GM12891 (cell line): ENCODE measurements at regions not wholly inside any gene's neighbourhood (a gene's known extent, or its start where the extent isn't known, plus 50 kb on each side); places are given as distances from the start of the nearest gene placed in this dataset.
"Not testable (repeated sequence)": the region's sequence is repeated elsewhere in the genome, so short reads cannot be mapped to it uniquely, and the experiment has no call there.

ENCODE experiments used
- DNase-seq: peaks from one replicate; pipeline ENCODE4 v3.0.0; 2011; ENCODE audit warnings: low spot score; ENCODE audit not compliant: insufficient read length
- FAIRE-seq: peaks from 2 replicates; lab custom pipeline; 2011; peaks lifted over from hg19 to GRCh38; lab: Jason Lieb, UNC
- PAX5 ChIP-seq: IDR thresholded peaks from 2 replicates; pipeline ENCODE4 v1.6.1; 2011; ENCODE audit warnings: low read length, moderate library complexity, mild to moderate bottlenecking; ENCODE audit not compliant: insufficient read depth, severe bottlenecking
- POLR2A ChIP-seq: IDR thresholded peaks from 2 replicates; pipeline ENCODE4 v1.6.1; 2011; ENCODE audit warnings: low read depth, low read length, control low read depth
- POLR2AphosphoS5 ChIP-seq: IDR thresholded peaks from 2 replicates; pipeline ENCODE4 v1.6.1; 2011; ENCODE audit warnings: low read depth, low read length, control low read depth
- POU2F2 ChIP-seq: IDR thresholded peaks from 2 replicates; pipeline ENCODE4 v1.6.1; 2011; ENCODE audit warnings: low read depth, mild to moderate bottlenecking, control low read depth, low read length, moderate library complexity
- SPI1 ChIP-seq: IDR thresholded peaks from 2 replicates; pipeline ENCODE4 v1.6.1; 2011; ENCODE audit warnings: low read depth, low read length, control low read depth
- TAF1 ChIP-seq: IDR thresholded peaks from 2 replicates; pipeline ENCODE4 v1.6.1; 2011; ENCODE audit warnings: low read depth, low read length, control low read depth

GRCh38 chr14:55777877-55778276 lies 197.9 kb downstream of the KTN1 start:
- no peak for DNase-seq
- TF ChIP-seq TAF1 (no peak), POLR2A (no peak), PAX5 (no peak), POU2F2 (no peak)
- FAIRE-seq, result no peak

- DNase-seq, result no peak
- FAIRE-seq, result no peak
- TF ChIP-seq PAX5 (no peak), POLR2AphosphoS5 (no peak), SPI1 (no peak), POLR2A (no peak), TAF1 (no peak), POU2F2 (no peak)
Observed at GRCh38 chr14:55780156-55780946, 200.3 kb downstream of the KTN1 start.

- FAIRE-seq (no peak), DNase-seq (no peak)
- TF ChIP-seq POLR2AphosphoS5 (no peak), POU2F2 (no peak), POLR2A (no peak), PAX5 (no peak), SPI1 (no peak), TAF1 (no peak)
Observed at GRCh38 chr14:55781046-55781445, 201.0 kb downstream of the KTN1 start.

GRCh38 chr14:55782166-55782565 lies 202.2 kb downstream of the KTN1 start:
- FAIRE-seq, result no peak
- no peak for TF ChIP-seq PAX5
- DNase-seq, result no peak

GRCh38 chr14:55789406-55789805 lies 209.4 kb downstream of the KTN1 start:
- TF ChIP-seq SPI1, result no peak
- no peak for FAIRE-seq
- DNase-seq, result no peak

- TF ChIP-seq SPI1 (no peak), TAF1 (no peak), PAX5 (no peak), POU2F2 (no peak), POLR2A (no peak), POLR2AphosphoS5 (no peak)
- no peak for FAIRE-seq
- DNase-seq, result no peak
Observed at GRCh38 chr14:55794655-55795595, 214.9 kb downstream of the KTN1 start.

- not testable (repeated sequence) for FAIRE-seq, DNase-seq
Observed at GRCh38 chr14:55796513-55796912, 216.5 kb downstream of the KTN1 start.

- FAIRE-seq (no peak), DNase-seq (no peak)
- no peak for TF ChIP-seq POLR2A
- no peak for TF ChIP-seq POLR2AphosphoS5
- no peak for TF ChIP-seq PAX5
- no peak for TF ChIP-seq SPI1
- TF ChIP-seq POU2F2, result no peak
- no peak for TF ChIP-seq TAF1
Observed at GRCh38 chr14:55798406-55798805, 218.4 kb downstream of the KTN1 start.

- TF ChIP-seq PAX5, result no peak
- TF ChIP-seq SPI1, result no peak
- no peak for TF ChIP-seq POLR2A
- TF ChIP-seq POU2F2, result no peak
- TF ChIP-seq TAF1, result no peak
- TF ChIP-seq POLR2AphosphoS5, result no peak
- FAIRE-seq (no peak), DNase-seq (no peak)
Observed at GRCh38 chr14:55799508-55800095, 219.6 kb downstream of the KTN1 start.

GRCh38 chr14:55800156-55800785 lies 220.3 kb downstream of the KTN1 start:
- no peak for FAIRE-seq
- TF ChIP-seq SPI1 (no peak), POLR2A (no peak), PAX5 (no peak), POU2F2 (no peak), POLR2AphosphoS5 (no peak), TAF1 (no peak)

More at GRCh38 chr14:55800156-55800785, 220.3 kb downstream of the KTN1 start:
- DNase-seq, result no peak
